Stimulated activated CD4-positive, alpha-beta T cell treated with anti-CD3 and anti-CD28 coated beads, Interleukin-15, amount 100 ng/mL, for 24 hours (primary cell): ENCODE measurements at regions not wholly inside any gene's neighbourhood (a gene's known extent, or its start where the extent isn't known, plus 50 kb on each side); places are given as distances from the start of the nearest gene placed in this dataset.

Experiments used
- DNase-seq: peaks from one replicate; pipeline ENCODE4 v3.0.0-alpha.2; 2020

GRCh38 chr5:4204276-4205141, 608.9 kb downstream of the IRX1 start:
- no peak for DNase-seq

DNA sequence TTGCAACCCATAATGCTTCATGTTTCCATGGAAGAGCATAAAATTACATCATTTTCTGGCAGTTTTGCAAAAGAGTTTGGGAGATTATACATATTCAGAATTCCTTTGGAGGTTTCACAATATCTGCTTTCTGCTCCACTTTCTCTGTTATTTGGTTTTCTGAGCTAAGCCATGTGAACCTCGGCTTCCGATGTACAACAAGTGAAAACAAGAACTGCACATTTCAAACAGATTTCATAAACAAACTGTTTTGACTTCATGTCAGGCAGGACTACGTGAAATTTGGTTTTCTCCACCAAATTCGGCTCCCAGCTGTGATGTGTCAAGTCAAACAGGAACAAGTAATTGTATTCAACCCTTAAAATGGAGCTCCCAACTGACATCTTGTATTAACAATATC, 609.8 kb downstream of the IRX1 start:
- no peak for DNase-seq

- DNase-seq = no peak
Measured at GRCh38 chr5:4206127-4206526, 610.5 kb downstream of the IRX1 start.

DNA sequence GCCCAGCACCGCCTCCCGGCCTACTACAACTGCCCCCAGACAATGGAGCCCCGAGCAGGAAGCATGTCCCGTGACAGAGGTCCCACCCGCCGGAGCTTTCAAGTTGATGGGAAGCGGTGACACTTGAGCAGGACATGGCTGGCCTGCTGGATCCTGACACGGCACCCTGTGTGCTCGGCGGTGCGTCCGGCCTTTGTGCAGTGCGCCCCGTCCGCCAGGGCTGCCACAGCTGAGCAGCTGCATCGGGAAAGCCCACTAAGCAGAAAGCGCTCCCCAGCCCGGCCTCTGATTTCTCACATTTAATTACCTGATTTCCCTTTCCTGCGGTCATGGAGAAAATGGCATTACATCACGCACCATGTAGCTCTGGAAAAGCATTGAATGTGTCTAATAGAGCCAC, 611.9 kb downstream of the IRX1 start:
- DNase-seq = no peak

- no peak for DNase-seq
Measured at GRCh38 chr5:4208537-4208936, 612.9 kb downstream of the IRX1 start.

DNA sequence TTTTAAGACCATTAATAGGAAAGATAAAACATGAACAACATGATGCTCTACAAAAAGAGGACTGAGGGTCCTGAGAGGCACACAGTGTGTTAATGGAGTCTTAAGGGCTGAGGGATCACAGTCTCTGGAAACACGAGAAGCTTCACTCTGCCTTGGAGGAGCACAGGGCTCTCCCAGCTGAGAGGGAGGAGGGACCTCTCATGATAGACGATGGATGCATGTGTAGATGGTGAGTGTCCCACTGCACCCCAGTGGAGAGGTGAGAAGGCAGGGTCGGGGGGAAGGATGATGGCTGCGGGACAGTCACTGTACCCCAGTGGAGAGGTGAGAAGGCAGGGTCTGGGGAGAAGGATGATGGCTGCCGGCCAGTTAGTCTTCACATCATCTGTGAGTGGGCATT, 613.4 kb downstream of the IRX1 start:
- no peak for DNase-seq

DNA sequence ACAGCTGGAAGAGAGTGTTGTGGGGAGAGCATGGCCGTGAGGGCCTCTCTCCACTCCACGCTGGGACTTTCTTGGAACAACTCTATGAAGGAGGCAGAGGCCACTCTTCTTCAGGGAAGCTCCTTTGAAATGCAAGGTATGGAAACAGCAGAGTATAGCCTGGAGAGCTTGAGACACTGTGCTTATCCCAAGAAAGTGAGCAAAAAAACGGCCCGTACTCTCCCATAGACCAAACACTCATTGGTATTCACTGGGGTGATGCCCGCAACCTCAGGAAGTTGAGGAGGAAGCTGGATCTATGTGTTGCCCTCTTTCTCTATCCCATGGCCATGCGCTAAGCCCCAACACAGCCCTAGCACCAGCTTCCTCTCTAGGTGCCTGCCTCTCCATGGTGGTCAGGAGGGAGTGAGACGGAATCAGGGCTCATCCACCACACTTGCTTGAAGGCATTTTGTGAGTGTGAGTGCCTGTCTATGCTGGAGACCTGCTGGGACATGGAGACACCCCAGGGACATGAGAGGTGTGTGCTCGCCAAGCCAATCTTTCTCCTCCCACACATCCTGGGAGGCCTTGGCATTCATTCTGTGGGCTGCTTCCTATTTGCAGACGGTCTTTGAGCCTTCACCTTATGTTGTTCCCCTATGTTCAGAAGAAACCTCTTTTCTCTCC, 616.6 kb downstream of the IRX1 start:
- DNase-seq = no peak

DNA sequence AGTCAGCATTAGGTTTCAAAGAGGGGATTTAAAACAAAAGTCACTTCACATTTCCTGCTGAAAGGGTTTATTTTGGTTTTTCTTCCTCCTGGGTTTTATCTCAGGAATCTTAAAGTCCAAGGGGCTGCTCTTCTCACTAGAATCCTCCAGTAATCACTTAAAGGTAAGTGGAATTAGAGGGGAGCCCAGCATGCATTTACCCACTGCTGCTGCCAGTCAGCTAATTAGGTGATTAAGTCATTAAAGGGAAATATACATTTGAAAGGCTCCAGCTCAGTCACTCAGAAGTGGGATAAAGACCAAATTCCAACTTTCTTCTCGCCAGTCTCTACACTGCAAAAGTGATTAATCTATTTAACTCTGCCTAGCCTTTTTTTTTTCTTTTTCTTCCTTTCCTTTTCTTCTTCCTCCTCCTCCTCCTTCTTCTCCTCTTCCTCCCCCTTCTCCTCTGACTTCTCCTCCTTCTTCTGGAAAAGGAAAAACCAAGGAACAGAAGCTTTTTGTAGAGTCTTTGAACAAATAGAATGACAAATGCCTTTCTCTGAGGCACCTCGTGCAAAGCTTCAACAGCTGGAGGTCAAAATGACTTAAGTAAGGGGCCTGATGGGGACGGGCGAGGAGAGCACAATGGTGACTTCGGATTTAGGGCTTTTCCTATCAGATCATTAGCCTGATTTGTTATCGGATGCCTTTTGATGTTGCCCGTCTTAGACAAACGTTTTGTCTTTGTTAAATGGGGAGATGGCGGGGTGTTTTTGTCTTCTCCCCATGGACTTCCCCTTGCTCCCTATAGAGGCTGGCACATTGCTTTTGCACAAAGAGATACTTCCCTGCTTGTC, 617.6 kb downstream of the IRX1 start:
- no peak for DNase-seq

DNA sequence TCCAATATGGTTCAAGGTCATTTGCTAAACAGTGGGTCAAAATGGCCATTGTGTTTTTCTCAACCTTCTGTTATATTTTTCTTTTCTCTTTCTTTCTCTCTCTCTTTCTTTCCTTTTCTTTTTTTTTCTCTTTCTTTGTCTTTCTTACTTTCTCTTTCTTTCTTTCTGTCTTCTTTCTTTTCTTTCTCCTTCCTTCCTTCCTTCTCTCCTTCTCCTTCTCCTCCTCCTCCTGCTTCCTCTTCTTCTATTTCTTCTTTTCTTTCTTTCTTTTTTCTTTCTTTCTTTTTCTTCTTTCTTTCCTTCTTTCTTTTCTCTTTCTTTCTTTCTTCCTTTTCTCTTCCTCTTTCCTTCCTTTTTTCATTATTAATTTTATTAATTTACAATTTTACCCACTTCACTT, 619.5 kb downstream of the IRX1 start:
- no peak for DNase-seq

DNA sequence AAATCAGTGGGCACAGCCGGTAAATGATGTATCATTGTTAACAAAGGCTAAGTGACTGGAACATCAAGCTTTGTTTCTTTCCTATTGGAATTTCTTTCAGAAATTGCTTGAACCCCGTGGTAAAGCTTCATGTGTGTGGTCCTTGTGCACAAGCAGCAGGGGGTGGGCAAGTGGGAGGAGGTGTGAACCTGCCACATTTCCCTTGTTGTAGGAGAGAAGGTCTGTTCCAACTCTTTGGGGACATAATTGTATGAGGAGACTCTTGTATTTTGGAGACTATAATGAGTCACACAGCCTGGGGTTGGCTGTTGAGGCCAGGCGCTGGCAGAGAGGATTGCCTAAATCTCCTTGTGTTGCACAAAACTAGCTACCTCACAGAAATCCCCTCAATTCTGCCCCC, 620.5 kb downstream of the IRX1 start:
- no peak for DNase-seq

GRCh38 chr5:4220016-4220415, 624.4 kb downstream of the IRX1 start:
- no peak for DNase-seq

DNA sequence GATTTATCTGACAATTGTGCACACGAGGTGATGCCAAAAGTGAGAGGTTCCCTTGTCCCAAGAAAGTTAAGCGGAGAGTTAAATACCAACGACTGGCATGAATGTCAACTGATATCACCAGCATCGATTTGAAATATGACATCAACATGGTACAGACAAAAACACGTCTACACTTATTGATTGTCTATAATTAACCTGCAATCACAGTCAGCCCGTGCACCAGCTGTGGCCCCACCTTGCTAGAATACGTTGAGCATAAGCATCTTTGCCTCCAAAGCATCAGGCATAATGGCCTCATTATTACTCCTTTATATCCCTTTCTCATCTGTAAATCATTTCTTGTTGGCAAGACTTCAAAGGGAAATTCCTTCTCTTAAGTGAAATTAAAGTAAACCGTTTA, 625.4 kb downstream of the IRX1 start:
- no peak for DNase-seq

DNA sequence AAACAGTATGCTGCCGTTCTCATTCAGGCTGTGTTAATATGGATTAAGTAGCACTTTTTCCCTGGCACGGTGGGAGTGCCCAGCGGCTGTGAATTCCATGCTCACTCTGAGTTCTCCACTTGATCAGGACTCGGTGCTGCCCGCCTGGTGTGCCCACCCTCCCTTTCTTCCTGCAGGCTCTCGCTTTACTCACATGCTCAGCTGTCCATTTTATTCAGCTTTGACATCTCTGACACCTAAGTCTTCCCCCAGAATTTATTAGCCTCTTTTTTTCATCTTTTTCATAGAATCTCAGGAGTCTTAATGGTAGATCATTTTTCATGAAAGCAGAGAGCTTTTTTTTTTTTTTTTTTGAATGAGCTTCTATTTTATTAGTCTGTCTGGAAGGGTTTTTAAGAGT, 626.5 kb downstream of the IRX1 start:
- DNase-seq = no peak

GRCh38 chr5:4222821-4223220, 627.2 kb downstream of the IRX1 start:
- DNase-seq = no peak

DNA sequence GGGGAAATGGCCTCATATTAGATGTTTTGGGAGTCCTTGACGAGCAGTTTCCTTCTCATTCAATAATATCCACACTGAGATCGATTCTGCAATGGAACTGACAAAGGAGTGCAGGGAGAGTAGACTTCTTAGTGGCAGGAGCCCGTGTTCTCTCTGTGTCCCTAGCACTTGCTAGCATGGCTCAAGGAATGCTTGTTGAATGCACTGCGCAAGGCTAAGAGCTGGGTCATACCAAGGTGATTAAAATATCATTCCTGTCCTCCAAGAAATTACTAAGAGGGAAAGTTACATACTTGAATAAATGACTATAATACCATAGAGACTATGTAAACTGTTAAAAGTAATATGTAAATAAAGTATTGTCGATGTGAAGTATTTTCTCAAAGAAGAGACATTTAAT, 630.1 kb downstream of the IRX1 start:
- DNase-seq = no peak

DNA sequence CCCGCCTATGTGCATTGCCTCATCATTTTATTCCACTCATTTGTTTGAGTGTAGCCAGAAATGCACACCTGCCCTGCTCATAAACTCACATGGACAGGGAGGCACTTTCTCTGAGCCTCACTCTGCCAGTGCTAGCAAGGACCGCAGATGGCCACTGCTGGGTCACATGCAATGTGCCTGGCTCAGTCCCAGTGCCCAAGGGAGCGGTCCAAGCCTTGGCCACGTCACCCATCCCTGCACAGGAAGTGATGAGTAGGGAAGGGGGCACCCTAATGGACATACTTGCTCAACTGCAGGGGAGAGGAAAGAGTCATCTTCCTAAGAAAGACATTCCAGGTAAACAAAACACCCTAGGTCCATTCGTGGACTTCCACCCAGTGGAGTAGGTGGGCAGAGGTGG, 630.9 kb downstream of the IRX1 start:
- no peak for DNase-seq

DNA sequence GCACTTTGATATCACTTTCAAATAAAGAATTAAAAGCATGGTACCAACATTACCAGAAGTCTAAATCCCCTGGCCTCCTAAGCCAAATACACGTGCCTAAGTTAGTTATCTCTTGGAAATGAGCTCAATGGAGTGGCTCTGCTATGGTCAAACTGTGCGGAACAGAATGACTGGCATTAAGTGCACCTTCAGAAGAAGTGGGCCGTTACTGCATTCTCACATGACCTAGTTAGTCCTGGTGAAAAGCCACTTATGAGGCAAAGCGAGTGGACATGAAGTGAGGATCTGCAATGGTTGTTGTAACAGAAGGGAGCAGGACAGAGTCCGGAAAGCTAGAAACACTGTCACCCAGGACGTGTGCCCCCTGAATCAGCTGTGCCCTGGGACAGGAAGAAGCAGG, 633.1 kb downstream of the IRX1 start:
- no peak for DNase-seq

- no peak for DNase-seq
Measured at GRCh38 chr5:4229414-4230292, 634.0 kb downstream of the IRX1 start.

DNA sequence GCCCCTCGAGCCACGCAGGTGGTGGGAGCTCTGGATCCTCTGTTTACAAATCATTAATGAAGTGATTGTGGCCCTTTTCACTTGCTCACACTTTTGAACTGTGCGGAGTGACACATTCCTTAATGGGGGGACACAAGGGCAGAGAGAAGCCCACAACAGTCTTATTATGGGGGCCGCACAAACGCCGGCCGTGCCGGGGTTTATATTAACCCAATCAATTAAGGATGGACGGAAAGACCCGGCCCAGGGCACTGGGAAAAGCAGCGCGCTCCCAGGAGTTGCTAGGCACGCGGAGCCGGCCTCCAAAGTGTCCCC, 634.8 kb downstream of the IRX1 start:
- DNase-seq = no peak

DNA sequence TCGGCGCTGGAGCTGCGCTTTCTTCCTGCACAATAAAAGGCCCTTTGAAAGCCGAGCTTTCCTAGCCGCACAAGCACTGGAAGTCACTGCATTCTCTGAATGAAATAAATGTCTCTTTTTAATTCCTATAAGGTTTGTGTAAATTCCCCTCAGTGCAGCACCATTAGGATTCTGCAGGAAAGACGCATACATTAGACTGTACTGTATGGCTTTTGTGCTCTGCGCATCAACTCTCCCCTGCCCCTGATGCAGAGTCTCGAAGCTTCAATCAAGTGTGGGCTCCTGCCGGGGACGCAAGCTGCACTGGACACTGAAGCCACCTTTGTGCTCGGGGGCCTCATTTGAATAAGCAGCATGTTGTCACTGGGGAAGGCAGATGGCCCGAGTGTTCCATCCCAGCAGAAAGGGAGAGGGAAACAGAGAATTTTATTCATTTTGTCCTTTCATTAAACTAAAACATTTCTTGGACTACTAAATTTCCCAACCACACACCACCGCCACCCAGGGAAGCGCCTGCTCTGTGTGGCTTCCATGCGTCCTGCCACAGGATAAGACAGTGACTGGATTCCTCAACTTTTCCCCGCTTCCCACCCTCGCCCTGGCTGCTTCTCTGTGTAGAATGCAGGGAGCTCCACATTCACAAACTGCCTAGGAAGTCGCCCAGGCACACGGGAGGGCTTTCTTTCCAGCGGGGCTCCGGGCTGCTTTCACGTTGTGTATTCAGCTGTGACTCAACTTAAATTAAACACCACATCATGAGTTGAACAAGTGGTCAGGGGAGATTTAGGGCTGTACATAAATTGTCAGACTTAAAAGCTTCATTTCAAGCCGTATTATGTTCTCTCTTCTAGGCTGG, 635.4 kb downstream of the IRX1 start:
- no peak for DNase-seq

DNA sequence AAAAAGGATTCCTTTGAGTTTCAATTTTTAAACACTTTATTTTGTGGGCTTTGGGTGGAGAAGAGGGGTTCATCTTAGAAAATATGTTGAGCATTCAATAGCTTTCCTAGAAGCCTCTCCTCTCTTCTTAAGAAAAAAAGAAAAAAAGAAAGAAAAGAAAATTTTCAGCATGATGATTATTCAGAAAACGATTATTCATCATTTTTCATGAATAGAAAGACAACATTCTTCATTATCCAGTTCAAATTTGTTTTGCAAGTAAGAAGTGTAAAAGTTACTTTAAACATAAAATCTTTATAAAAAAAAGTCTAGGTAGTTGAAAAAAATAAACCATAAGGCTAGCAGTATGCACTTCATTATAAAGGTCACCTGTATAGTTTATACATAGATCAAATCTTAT, 636.5 kb downstream of the IRX1 start:
- DNase-seq = no peak

- no peak for DNase-seq
Measured at GRCh38 chr5:4233671-4234070, 638.0 kb downstream of the IRX1 start.
